ENCODE measurements at regions not wholly inside any gene's neighbourhood (a gene's known extent, or its start where the extent isn't known, plus 50 kb on each side); places are given as distances from the start of the nearest gene placed in this dataset.

- no peaks in the 10 kb centered on the region for H3K36me3 Mint-ChIP-seq (ENCODE audit: low read depth)
Measured at GRCh38 chr9:109830545-109830944, 50.5 kb downstream of the PALM2AKAP2 start.

GRCh38 chr9:109831998-109832658 is 52.1 kb downstream of the PALM2AKAP2 start:
- Mint-ChIP-seq H3K4me3 (no peak overlapping the region), H3K4me1 (ENCODE audit: low read depth) (no peaks in the 10 kb centered on the region), H3K27me3 (peaks cover 13% of the 10 kb centered on the region), H3K9me3 (peaks cover 16% of the 10 kb centered on the region), H3K36me3 (ENCODE audit: low read depth) (no peaks in the 10 kb centered on the region), H3K27ac (no peak overlapping the region)
- intact Hi-C loops (cut with micrococcal nuclease), result no loop called here

More at GRCh38 chr9:109830545-109830944, 50.5 kb downstream of the PALM2AKAP2 start:
- peaks cover 13% of the 10 kb centered on the region for H3K27me3 Mint-ChIP-seq
- H3K4me3 Mint-ChIP-seq, result no peak overlapping the region
- no peaks in the 10 kb centered on the region for H3K4me1 Mint-ChIP-seq (ENCODE audit: low read depth)
- intact Hi-C loops (cut with micrococcal nuclease), result no loop called here
- peaks cover 12% of the 10 kb centered on the region for H3K9me3 Mint-ChIP-seq
- no peak overlapping the region for H3K27ac Mint-ChIP-seq

GRCh38 chr9:109834855-109835254 is 54.9 kb downstream of the PALM2AKAP2 start:
- peaks cover 15% of the 10 kb centered on the region for H3K27me3 Mint-ChIP-seq
- intact Hi-C loops (cut with micrococcal nuclease), result no loop called here
- no peaks in the 10 kb centered on the region for H3K4me1 Mint-ChIP-seq (ENCODE audit: low read depth)

GRCh38 chr9:109843641-109844040 is 63.6 kb downstream of the PALM2AKAP2 start:
- H3K36me3 Mint-ChIP-seq (ENCODE audit: low read depth), result no peaks in the 10 kb centered on the region
- H3K27ac Mint-ChIP-seq, result no peak overlapping the region
- H3K4me1 Mint-ChIP-seq (ENCODE audit: low read depth), result no peaks in the 10 kb centered on the region
- intact Hi-C loops (cut with micrococcal nuclease), result no loop called here
- H3K27me3 Mint-ChIP-seq, result peaks cover 12% of the 10 kb centered on the region
- H3K4me3 Mint-ChIP-seq, result no peak overlapping the region
- H3K9me3 Mint-ChIP-seq, result no peaks in the 10 kb centered on the region

More at GRCh38 chr9:109834855-109835254, 54.9 kb downstream of the PALM2AKAP2 start:
- Mint-ChIP-seq H3K9me3 (peaks cover 16% of the 10 kb centered on the region), H3K36me3 (ENCODE audit: low read depth) (no peaks in the 10 kb centered on the region), H3K4me3 (no peak overlapping the region), H3K27ac (no peak overlapping the region)

GRCh38 chr9:109845226-109845625 is 65.2 kb downstream of the PALM2AKAP2 start:
- Mint-ChIP-seq H3K9me3 (no peaks in the 10 kb centered on the region), H3K27ac (no peak overlapping the region), H3K4me1 (ENCODE audit: low read depth) (no peaks in the 10 kb centered on the region), H3K27me3 (peaks cover 12% of the 10 kb centered on the region), H3K36me3 (ENCODE audit: low read depth) (no peaks in the 10 kb centered on the region), H3K4me3 (no peak overlapping the region)
- intact Hi-C loops (cut with micrococcal nuclease), result no loop called here

GRCh38 chr9:109846776-109847175 is 66.8 kb downstream of the PALM2AKAP2 start:
- no peaks in the 10 kb centered on the region for H3K9me3 Mint-ChIP-seq
- H3K4me1 Mint-ChIP-seq (ENCODE audit: low read depth), result no peaks in the 10 kb centered on the region
- intact Hi-C loops (cut with micrococcal nuclease), result no loop called here
- no peak overlapping the region for H3K27ac Mint-ChIP-seq
- H3K4me3 Mint-ChIP-seq, result no peak overlapping the region
- no peaks in the 10 kb centered on the region for H3K36me3 Mint-ChIP-seq (ENCODE audit: low read depth)
- H3K27me3 Mint-ChIP-seq, result peaks cover 14% of the 10 kb centered on the region

GRCh38 chr9:109852556-109852955 is 72.6 kb downstream of the PALM2AKAP2 start:
- Mint-ChIP-seq H3K4me1 (ENCODE audit: low read depth) (no peaks in the 10 kb centered on the region), H3K4me3 (no peak overlapping the region), H3K36me3 (ENCODE audit: low read depth) (no peaks in the 10 kb centered on the region), H3K9me3 (no peaks in the 10 kb centered on the region), H3K27ac (no peak overlapping the region), H3K27me3 (peaks cover 21% of the 10 kb centered on the region)
- intact Hi-C loops (cut with micrococcal nuclease), result no loop called here

GRCh38 chr9:109855540-109855939 is 75.5 kb downstream of the PALM2AKAP2 start:
- intact Hi-C loops (cut with micrococcal nuclease), result no loop called here
- no peak overlapping the region for H3K27ac Mint-ChIP-seq
- H3K27me3 Mint-ChIP-seq, result peaks cover 14% of the 10 kb centered on the region
- no peaks in the 10 kb centered on the region for H3K36me3 Mint-ChIP-seq (ENCODE audit: low read depth)
- H3K9me3 Mint-ChIP-seq, result no peaks in the 10 kb centered on the region
- no peaks in the 10 kb centered on the region for H3K4me1 Mint-ChIP-seq (ENCODE audit: low read depth)
- H3K4me3 Mint-ChIP-seq, result no peak overlapping the region

- intact Hi-C loops (cut with micrococcal nuclease), result no loop called here
- Mint-ChIP-seq H3K27me3 (peaks cover 13% of the 10 kb centered on the region), H3K27ac (no peak overlapping the region), H3K9me3 (no peaks in the 10 kb centered on the region), H3K4me3 (no peak overlapping the region), H3K4me1 (ENCODE audit: low read depth) (no peaks in the 10 kb centered on the region), H3K36me3 (ENCODE audit: low read depth) (no peaks in the 10 kb centered on the region)
Measured at GRCh38 chr9:109856785-109857184, 76.8 kb downstream of the PALM2AKAP2 start.

GRCh38 chr9:109857336-109857735 is 77.3 kb downstream of the PALM2AKAP2 start:
- Mint-ChIP-seq H3K4me3 (no peak overlapping the region), H3K4me1 (ENCODE audit: low read depth) (no peaks in the 10 kb centered on the region), H3K36me3 (ENCODE audit: low read depth) (no peaks in the 10 kb centered on the region), H3K27ac (no peak overlapping the region), H3K9me3 (no peaks in the 10 kb centered on the region), H3K27me3 (peaks cover 13% of the 10 kb centered on the region)
- intact Hi-C loops (cut with micrococcal nuclease), result no loop called here

GRCh38 chr9:109859447-109859846 is 79.4 kb downstream of the PALM2AKAP2 start:
- Mint-ChIP-seq H3K4me1 (ENCODE audit: low read depth) (no peaks in the 10 kb centered on the region), H3K27ac (no peak overlapping the region)
- intact Hi-C loops (cut with micrococcal nuclease), result no loop called here

GRCh38 chr9:109860521-109860920 is 80.5 kb downstream of the PALM2AKAP2 start:
- intact Hi-C loops (cut with micrococcal nuclease), result no loop called here
- Mint-ChIP-seq H3K27ac (no peak overlapping the region), H3K9me3 (no peaks in the 10 kb centered on the region), H3K36me3 (ENCODE audit: low read depth) (no peaks in the 10 kb centered on the region), H3K4me3 (no peak overlapping the region), H3K4me1 (ENCODE audit: low read depth) (no peaks in the 10 kb centered on the region), H3K27me3 (peaks cover 6% of the 10 kb centered on the region)

More at GRCh38 chr9:109859447-109859846, 79.4 kb downstream of the PALM2AKAP2 start:
- Mint-ChIP-seq H3K4me3 (no peak overlapping the region), H3K36me3 (ENCODE audit: low read depth) (no peaks in the 10 kb centered on the region), H3K9me3 (no peaks in the 10 kb centered on the region), H3K27me3 (peaks cover 9% of the 10 kb centered on the region)

- Mint-ChIP-seq H3K27me3 (peaks cover 6% of the 10 kb centered on the region), H3K27ac (no peak overlapping the region), H3K36me3 (ENCODE audit: low read depth) (no peaks in the 10 kb centered on the region), H3K9me3 (no peaks in the 10 kb centered on the region), H3K4me1 (ENCODE audit: low read depth) (no peaks in the 10 kb centered on the region), H3K4me3 (no peak overlapping the region)
- intact Hi-C loops (cut with micrococcal nuclease), result no loop called here
Measured at GRCh38 chr9:109861499-109861898, 81.5 kb downstream of the PALM2AKAP2 start.

GRCh38 chr9:109861918-109862317 is 81.9 kb downstream of the PALM2AKAP2 start:
- Mint-ChIP-seq H3K27me3 (peaks cover 6% of the 10 kb centered on the region), H3K9me3 (no peaks in the 10 kb centered on the region), H3K27ac (no peak overlapping the region), H3K4me1 (ENCODE audit: low read depth) (no peaks in the 10 kb centered on the region), H3K36me3 (ENCODE audit: low read depth) (no peaks in the 10 kb centered on the region), H3K4me3 (no peak overlapping the region)
- intact Hi-C loops (cut with micrococcal nuclease), result no loop called here

GRCh38 chr9:109862452-109862851 is 82.5 kb downstream of the PALM2AKAP2 start:
- Mint-ChIP-seq H3K4me3 (no peak overlapping the region), H3K27me3 (peaks cover 9% of the 10 kb centered on the region), H3K27ac (no peak overlapping the region), H3K4me1 (ENCODE audit: low read depth) (no peaks in the 10 kb centered on the region), H3K9me3 (no peaks in the 10 kb centered on the region), H3K36me3 (ENCODE audit: low read depth) (no peaks in the 10 kb centered on the region)
- intact Hi-C loops (cut with micrococcal nuclease), result no loop called here
